A204.1 (cell line): ENCODE measurements at regions not wholly inside any gene's neighbourhood (a gene's known extent, or its start where the extent isn't known, plus 50 kb on each side); places are given as distances from the start of the nearest gene placed in this dataset.
"Not testable (repeated sequence)": the region's sequence is repeated elsewhere in the genome, so short reads cannot be mapped to it uniquely, and the experiment has no call there.

Experiments used
- FAIRE-seq: peaks from 2 replicates; lab custom pipeline; 2012; peaks lifted over from hg19 to GRCh38; lab: Jason Lieb, UNC

DNA sequence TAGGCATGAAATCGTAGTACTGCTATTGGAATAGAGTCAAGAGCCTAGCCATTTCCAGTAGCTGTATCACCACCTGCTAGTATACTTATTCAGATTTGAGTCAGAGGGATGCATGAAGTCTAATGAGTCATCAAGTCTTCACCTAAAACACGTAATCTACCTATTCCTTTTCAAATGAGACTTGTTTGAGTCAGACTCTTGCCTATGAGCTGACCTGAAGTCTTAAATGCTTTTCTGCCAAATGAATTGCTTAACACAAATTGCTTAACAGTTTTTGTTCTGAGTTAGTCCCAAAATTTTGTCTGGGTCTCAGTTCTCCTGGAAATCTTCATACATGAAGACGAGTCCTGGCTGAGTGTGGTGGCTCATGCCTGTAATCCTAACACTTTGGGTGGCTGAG lies 165.2 kb downstream of the GNAT3 start:
- FAIRE-seq = no peak

DNA sequence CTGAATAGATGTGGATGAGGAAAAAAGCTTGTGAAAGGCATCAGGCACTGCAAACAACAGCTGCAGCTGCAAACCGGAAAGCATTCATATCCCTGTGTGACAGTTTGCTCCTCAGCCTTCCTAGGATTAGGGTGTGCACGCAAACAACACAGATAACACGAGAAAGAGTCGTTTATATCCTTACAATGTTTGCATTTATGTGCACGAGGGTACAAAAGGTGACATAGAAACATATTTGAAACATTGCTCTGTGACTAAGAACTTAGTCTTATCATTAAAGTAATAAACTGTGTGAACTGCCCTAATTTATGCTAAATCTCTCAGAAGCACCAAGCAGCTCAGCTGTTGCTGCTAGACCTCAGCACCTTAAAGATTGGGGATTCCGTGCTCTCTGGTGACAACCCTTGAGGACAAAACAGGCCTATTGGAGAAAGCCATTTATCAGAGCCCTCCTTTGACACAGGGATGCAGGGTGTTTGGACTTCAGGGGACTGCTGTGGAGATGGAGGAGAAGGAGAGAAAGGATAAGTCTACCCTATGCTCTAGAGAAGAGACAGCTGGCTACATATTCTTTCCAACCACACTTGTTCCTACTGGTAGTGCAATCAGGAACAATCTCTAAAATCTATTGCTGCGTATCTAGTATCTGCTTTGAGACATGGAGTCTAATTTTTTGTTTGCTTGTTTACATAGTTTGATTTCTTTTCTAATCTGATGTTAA lies 176.2 kb downstream of the GNAT3 start:
- FAIRE-seq = no peak

- FAIRE-seq = no peak
Measured at GRCh38 chr7:80334908-80335307, 177.0 kb downstream of the GNAT3 start.

- FAIRE-seq = no peak
Measured at GRCh38 chr7:80334196-80334595, 177.7 kb downstream of the GNAT3 start.

DNA sequence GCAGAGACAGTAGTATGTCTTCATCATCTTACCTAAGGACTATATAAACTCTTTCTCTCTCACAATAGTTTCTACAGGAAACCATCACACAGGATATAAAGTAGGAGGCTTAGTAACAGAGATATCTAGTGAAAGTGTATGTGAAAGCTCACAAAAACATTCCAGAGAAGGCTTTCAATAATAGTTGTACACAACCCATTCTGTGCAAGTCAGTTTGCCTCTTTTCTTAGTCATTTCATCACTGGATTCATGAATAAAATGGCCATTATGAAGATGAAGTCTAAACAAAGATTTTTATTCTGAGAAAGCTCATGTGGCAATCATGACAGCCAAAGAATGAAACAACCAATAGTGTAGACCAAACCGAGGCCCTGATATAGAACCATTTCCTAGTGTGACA lies 178.8 kb downstream of the GNAT3 start:
- FAIRE-seq = no peak

DNA sequence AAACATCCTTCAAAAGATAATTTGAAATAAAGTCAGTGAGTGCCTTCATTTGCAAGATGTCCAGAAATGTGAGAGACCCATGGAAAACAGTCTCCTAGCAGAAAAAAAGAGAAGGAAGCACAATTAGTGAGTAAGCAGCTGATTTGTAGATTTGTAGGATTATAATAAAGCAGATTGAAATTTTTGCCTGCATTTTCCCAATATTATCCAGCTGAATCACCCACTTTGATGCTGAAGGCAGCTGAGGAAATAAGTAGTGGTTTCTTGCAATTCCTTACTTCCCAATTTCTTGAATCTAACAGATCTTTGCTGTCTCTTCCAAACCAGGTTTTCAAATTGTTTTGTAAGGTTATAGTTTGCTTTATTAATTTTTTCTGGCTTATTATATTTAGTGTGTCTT lies 181.4 kb downstream of the GNAT3 start:
- no peak for FAIRE-seq

DNA sequence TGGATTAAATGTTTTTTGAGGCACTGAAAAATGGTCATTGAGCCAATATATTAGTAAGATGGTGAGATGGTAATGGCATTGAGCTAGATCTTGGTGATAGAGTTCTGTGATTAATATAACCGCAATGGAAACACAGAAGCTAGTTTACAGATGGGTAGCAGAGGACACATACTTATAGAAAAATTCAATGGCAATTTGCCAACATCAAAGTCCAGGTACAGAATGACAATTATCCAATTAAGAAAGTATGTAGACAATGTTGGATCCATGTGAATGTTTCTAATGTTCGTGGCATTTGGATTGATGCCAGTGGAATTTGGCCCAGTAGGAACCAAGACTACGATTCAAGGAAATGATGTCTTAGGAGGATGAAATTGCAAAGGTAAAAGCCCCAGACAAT lies 187.8 kb downstream of the GNAT3 start:
- no peak for FAIRE-seq

- FAIRE-seq = no peak
Measured at GRCh38 chr7:80319461-80319860, 184.8 kb downstream of the GNAI1 start.

DNA sequence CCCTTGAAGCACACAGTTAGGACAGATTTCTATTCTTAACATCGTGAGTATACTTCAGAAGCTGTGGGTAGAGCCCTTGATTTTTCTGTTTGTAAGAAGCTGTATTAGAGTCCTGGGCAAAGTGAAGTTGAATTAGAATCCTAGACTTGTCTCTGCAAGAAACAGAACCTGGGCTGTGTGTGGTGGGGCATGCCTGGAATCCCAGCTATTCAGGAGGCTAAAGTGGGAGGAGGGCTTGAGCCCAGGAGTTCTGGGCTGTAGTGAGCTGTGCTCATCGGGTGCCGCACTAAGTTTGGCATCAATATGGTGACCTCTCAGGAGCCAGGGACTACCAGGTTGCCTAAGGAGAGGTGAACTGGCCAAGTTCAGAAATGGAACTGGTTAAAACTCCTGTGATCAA lies 183.4 kb downstream of the GNAI1 start:
- no peak for FAIRE-seq

DNA sequence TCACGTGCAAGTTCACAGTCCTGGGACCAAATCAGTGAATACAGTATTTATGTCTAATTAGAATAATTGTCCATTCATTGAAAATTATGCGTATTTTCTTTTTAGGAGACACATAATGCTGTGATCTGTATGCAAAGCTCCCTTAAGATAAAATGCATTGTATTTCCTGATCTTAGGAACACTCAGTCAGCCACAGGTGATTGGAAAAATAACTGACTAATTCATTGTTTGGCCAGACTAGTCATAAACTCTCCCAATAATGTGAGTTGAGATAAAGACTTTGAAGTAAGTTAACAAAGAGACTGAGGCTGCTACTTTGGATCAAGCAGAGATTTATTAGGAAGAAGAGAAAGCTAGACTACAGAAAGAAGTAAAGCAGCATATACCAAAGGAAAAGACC lies 182.2 kb downstream of the GNAI1 start:
- FAIRE-seq = no peak

DNA sequence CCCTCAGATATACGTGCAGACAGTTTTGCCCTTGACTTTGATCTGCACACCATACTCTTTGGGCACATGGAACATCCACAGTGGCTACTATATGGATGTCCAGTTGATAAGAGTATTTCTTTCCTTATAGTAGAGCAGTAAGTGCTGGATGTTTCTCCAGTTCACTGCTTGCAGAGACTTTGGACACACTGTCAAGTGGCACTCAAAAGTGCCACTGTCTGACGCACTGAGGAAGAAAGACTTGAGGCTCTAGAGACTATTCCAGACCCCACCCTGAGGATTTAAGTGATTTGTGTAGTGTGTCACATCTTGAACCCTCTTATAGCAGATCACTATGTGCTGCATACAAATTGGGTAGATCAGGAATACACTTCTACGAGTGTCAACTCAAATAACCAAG lies 179.1 kb downstream of the GNAI1 start:
- FAIRE-seq = no peak

DNA sequence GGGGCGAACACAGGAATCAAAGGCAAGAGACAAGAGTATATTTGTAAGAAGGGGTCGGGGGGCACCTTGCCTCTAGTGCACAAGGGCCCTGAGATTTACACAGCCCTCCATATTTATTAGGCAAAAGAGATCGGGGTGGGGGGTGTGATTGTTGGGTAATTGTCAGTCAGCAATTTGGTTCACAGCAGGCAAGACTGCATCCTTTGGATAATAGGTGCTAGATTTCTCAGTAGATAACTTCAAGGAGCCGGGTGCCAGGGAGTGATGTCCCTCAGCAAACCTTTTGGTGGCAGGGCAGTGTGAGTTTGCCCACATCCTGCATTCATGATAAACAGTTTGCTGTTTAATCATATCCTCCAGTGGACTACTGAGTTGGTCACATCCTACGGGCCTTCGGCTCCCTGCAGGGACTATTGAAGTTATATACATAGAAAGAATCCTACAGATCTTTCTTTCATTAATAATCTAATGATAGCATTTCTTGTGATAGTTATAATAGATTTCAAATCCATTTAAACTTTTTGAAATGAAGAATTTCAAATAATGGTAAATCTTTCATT lies 178.5 kb downstream of the GNAI1 start:
- no peak for FAIRE-seq

- FAIRE-seq = no peak
Measured at GRCh38 chr7:80312139-80312661, 177.6 kb downstream of the GNAI1 start.

DNA sequence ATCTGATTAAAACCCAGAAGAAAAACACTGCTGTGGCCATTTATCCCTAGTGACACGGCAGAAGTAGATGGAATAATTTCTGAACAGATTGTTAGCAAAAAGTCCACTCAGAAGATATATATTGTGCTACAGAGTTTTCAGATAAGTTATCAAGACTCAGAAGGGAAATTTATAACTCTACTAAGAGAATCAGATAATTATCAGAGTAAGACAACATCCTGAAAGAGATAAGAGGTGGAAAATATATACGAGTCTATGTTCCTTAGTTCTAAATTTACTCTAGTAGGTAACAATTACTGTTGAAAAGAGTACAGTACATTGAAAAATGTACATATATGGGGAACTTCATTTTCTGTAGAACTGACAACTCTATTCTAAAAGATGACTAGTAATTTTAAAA lies 176.7 kb downstream of the GNAI1 start:
- FAIRE-seq = no peak

GRCh38 chr7:80309971-80310549 lies 175.4 kb downstream of the GNAI1 start:
- FAIRE-seq = no peak

GRCh38 chr7:80309377-80309776 lies 174.7 kb downstream of the GNAI1 start:
- FAIRE-seq = no peak

DNA sequence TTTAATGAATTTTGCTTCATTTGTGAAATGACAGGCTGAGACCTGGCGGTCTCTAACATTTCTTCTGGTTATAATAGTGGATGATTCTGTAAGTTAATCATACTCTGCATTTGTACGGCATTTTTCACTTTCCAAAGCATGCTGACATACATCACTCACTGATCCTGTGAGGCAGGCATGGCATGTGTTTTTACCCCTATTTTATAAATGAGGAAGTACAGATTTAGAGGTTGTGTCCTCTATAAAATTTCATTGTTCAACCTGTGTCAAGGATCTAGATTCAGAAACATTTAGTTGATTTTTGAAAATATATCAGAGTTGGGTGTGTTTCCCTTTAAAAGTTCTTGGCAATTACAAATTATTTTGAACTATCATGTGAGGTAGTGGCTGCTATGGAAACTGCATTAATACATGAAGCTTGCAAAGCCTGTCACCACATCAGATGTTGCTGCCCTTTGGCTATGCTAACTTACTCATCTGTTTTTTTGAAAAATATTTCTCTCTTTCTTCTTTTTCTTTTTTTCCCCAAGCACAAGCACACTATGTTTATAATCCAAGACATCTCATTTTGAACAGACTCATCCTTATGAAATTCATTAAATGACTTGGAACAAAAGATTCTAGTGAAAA lies 172.7 kb downstream of the GNAI1 start:
- FAIRE-seq = no peak

GRCh38 chr7:80303315-80303714 lies 168.7 kb downstream of the GNAI1 start:
- FAIRE-seq = no peak

GRCh38 chr7:80302636-80303035 lies 168.0 kb downstream of the GNAI1 start:
- no peak for FAIRE-seq

DNA sequence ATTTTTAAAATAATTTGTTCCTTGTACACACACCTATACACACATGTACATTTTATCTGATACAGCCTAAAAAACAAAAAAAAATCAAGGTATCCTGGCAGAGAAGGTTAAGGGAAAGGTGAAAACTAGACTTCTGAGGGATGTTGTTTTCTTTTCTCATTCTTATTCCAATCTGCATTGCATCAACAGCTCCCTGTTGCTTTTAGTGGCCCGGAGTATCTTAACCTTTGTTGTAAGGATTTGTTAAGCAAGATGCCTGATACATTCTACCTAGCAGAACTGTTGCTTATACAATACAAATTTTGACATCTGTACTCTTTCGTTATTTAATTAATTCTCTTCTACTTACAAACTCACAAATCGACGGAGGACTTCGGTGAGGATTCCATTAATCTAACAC lies 167.4 kb downstream of the GNAI1 start:
- no peak for FAIRE-seq

GRCh38 chr7:80298201-80298600 lies 163.6 kb downstream of the GNAI1 start:
- no peak for FAIRE-seq

- no peak for FAIRE-seq
Measured at GRCh38 chr7:80294346-80294745, 159.7 kb downstream of the GNAI1 start.

GRCh38 chr7:80292634-80293033 lies 158.0 kb downstream of the GNAI1 start:
- not testable (repeated sequence) for FAIRE-seq
